HG03558 (cell line): ENCODE measurements at regions not wholly inside any gene's neighbourhood (a gene's known extent, or its start where the extent isn't known, plus 50 kb on each side); places are given as distances from the start of the nearest gene placed in this dataset.

Experiments
- ATAC-seq: cut with Tn5 transposase; IDR thresholded peaks from one replicate; pipeline ENCODE4 v1.9.1; 2021; ENCODE audit warnings: moderate number of reproducible peaks; ENCODE audit not compliant: unreplicated experiment; ENCODE audit errors: extremely low read depth

GRCh38 chr12:42980441-42980840 lies 390.9 kb upstream of the PRICKLE1 start:
- ATAC-seq = no peak

- no peak for ATAC-seq
These were observed 390.2 kb upstream of the PRICKLE1 start for GRCh38 chr12:42979746-42980145.

- ATAC-seq = no peak
These were observed 389.2 kb upstream of the PRICKLE1 start for GRCh38 chr12:42978708-42979107.

GRCh38 chr12:42977451-42978230 lies 388.1 kb upstream of the PRICKLE1 start:
- no peak for ATAC-seq

- no peak for ATAC-seq
These were observed 387.1 kb upstream of the PRICKLE1 start for GRCh38 chr12:42976620-42977019.

- no peak for ATAC-seq
These were observed 386.6 kb upstream of the PRICKLE1 start for GRCh38 chr12:42976122-42976521.

GRCh38 chr12:42969355-42969754 lies 379.8 kb upstream of the PRICKLE1 start:
- no peak for ATAC-seq

GRCh38 chr12:42968426-42968825 lies 378.9 kb upstream of the PRICKLE1 start:
- ATAC-seq = no peak

- ATAC-seq = no peak
These were observed 378.3 kb upstream of the PRICKLE1 start for GRCh38 chr12:42967850-42968249.

GRCh38 chr12:42963988-42964387 lies 374.4 kb upstream of the PRICKLE1 start:
- ATAC-seq = no peak

- ATAC-seq = no peak
These were observed 372.8 kb upstream of the PRICKLE1 start for GRCh38 chr12:42962384-42962783.

GRCh38 chr12:42961395-42961794 lies 371.8 kb upstream of the PRICKLE1 start:
- no peak for ATAC-seq

GRCh38 chr12:42960087-42960527 lies 370.6 kb upstream of the PRICKLE1 start:
- no peak for ATAC-seq

GRCh38 chr12:42958291-42958674 lies 368.7 kb upstream of the PRICKLE1 start:
- ATAC-seq = no peak

GRCh38 chr12:42957561-42958290 lies 368.2 kb upstream of the PRICKLE1 start:
- ATAC-seq = no peak

GRCh38 chr12:42957136-42957535 lies 367.6 kb upstream of the PRICKLE1 start:
- no peak for ATAC-seq

GRCh38 chr12:42953021-42953420 lies 363.5 kb upstream of the PRICKLE1 start:
- ATAC-seq = no peak

GRCh38 chr12:42946871-42947381 lies 357.4 kb upstream of the PRICKLE1 start:
- ATAC-seq = no peak

GRCh38 chr12:42945927-42946326 lies 356.4 kb upstream of the PRICKLE1 start:
- no peak for ATAC-seq

- ATAC-seq = no peak
These were observed 355.0 kb upstream of the PRICKLE1 start for GRCh38 chr12:42944516-42944915.

- ATAC-seq = no peak
These were observed 347.4 kb upstream of the PRICKLE1 start for GRCh38 chr12:42936991-42937390.
